ENCODE measurements at regions not wholly inside any gene's neighbourhood (a gene's known extent, or its start where the extent isn't known, plus 50 kb on each side); places are given as distances from the start of the nearest gene placed in this dataset.
A peak's percentile ranks its signal among the peaks of the same experiment; 100 is the strongest.
"Not testable (repeated sequence)": the region's sequence is repeated elsewhere in the genome, so short reads cannot be mapped to it uniquely, and the experiment has no call there.

DNA sequence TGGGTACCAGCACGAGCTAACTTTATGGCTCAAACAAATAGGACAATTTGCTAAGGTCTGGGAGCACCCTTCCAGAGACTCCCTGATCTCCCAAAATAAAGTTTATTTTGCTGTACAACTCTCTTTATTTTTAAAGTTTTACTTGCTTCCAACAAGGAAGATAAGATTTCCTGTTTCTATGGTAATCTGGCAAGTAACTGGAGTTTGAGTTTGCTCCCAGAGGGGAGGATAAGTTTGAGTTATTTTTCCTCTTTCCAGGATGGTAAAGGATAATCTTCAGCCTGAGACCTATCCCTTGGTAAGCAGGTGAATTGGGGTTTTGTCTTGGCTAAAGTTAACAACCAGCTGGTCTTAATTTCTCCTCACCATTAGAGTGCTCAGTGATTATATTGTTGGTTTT, 1019.4 kb upstream of the ALCAM start:
- DNase-seq, result no peak

DNA sequence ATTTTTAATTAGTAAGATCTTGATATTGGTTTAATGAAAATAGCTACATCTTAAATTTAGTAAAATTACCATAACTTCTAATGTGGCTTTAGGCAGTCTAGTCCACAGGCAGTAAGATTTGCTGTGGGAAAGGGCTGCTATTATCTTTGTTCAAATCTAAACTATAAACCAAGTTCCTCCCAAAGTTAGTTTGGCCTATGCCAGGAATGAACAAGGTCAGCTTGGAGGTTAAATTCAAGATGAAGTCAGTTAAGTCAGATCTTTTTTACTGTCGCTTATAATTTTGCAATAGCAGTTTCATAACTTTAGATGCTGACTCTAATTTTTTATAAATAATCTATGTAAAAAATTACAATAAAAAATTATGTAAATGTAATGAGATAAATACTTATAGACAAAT, 1016.9 kb upstream of the ALCAM start:
- no peak for DNase-seq

DNA sequence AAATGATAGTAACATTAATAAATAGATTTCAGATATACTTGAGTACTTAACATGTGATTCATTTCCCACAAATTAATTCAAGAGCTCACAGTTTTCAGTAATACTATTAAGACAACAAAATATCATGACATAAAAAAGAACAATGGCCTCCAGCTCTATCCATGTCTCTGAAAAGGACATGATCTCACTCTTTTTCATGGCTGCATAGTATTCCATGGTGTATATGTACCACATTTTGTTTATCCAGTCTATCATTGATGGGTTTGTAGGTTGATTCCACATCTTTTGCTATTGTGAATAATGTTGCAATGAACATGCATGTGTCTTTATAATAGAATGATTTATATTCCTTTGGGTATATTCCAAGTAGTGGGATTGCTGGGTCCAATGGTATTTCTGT, 1012.8 kb upstream of the ALCAM start:
- DNase-seq, result no peak

DNA sequence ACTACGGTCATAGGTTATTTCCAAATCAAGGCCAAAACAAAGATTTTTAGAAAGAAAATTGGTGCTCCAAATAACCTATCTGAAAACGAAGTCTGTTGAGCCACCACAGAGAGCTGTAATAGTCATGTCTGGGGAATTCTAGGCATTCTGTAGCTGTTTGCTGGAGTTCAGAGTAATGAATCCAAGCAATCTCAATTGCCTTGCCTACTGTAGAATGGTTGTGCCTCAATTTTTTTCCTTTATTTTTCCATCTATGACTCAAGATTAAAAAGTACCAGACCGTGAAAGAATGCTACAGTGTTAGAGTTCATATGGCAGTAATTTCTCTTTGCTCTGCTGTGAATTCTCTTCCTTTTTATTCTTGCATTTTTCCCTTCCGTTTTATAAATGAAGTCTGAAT, 1007.2 kb upstream of the ALCAM start:
- peak; percentile 99 for DNase-seq

DNA sequence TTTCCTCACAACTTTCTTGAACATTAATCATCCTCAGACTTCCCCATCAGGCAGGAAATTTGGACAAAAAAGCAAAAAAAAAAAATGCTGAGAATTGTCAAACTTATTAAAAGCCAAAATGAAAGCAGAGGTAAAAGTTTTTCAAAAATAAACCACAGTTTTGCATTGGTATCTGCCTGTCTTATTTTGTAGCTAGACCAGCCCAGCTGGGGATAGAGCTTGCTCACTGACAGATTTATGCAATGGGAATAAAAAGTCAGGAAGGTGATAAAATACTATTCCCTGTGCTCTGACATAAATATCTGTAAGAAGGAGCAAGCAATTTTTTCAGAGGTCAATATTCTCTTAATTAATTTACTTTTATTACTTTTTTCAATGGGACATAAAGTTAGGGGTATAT, 1006.7 kb upstream of the ALCAM start:
- DNase-seq, result peak; percentile 72

DNA sequence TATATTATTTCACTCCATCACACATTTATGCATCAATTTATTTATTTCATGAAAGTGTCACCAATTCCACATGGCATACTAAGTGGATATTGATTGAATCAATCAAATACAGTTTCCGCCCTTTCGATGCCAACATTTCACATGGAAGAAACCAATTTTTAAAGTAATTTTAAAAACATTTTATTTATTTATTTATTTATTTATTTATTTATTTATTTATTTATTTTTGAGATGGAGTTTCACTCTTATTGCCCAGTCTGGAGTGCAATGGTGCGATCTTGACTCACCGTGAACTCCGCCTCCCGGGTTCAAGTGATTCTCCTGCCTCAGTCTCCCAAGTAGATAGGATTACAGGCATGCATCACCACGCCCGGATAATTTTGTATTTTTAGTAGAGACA, 1005.0 kb upstream of the ALCAM start:
- DNase-seq, result not testable (repeated sequence)

DNA sequence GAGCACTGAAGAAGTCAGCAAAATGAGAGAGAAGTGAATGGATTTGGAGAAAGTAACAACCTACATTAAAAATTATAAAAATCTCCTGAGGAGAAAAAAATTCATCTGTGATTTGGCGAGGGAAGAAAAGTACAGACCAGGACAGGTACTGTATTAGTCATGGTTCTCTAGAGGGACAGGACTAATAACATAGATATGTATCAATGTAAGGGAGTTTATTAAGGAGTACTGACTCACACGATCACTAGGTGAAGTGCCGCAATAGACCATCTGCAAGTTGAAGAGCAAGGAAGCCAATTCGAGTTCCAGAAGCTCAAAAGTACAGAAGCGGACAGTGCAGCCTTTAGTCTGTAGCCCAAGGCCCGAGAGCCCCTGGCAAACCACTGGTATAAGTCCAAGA, 1004.4 kb upstream of the ALCAM start:
- no peak for DNase-seq

DNA sequence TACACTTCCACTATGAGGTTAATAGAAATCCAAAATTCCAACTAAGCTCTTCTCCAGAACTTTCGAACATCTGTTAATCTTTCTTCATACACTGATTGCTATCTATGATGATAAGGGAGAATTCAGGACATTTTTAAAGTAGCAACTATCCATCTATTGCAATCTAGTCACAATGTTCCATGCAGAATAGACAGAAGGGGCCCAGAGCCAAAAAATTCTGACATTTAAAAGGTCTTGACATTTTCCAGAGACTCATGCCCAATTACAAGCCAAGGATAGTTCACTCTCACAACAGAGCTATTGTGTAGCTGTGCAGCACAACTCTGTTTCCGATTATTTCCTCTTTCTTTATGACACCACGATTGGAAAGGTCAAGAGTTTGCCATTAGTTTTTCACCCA, 999.7 kb upstream of the ALCAM start:
- no peak for DNase-seq

DNA sequence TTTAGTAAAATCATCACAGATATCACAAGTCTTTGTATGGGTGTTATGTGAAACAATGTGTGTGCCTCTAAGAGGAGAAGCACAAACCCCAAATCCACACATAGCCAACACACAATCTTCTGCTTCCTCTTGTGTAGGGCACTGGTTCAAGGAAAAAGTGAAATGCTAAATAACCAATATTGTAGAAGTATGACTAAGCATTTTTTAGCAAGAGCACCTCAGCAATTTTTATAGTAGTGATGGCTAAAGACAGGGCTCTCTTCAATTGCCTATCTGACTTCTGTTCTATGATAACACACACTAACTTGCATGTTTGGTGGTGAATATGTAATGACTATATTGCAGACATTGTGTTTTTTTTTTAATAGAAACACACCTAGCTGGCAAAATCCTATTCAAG, 997.9 kb upstream of the ALCAM start:
- no peak for DNase-seq

DNA sequence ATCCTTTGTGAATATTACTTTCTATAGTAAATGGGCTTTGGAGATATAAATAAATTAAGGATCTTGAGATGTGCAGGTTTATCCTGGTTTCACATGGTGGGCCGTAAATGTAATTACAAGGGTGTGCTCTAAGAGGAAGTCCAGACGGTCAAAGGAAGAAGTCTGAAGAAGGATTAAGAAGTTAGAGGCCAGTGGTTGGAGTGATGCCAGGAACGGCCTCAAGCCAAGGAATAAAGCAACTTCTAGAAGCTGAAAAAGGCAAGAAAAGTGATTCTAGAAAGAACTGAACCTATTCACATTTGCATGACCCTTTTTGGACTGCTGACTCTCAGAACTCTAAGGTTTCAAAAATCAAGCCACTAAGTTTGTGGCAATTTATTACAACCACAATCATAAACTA, 981.3 kb upstream of the ALCAM start:
- DNase-seq, result no peak

DNA sequence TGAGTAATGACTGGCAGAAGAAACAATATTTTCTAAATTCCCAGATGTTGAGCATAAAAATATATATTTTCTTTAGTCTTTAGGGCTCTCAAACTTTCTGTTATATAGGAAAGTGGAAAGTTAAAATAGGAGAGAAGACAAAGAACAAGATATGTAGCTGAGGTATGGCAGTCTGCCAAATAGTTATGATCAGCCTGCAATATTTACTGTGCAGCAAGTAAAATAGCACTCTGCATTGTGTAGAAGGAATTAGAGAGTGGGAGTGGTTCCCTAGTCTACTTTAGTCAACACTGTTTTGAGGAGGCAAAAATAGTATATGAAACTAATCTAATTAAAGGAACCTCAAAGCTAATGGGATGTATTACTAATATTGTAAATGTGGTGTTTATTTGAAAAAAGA, 978.1 kb upstream of the ALCAM start:
- DNase-seq, result no peak

DNA sequence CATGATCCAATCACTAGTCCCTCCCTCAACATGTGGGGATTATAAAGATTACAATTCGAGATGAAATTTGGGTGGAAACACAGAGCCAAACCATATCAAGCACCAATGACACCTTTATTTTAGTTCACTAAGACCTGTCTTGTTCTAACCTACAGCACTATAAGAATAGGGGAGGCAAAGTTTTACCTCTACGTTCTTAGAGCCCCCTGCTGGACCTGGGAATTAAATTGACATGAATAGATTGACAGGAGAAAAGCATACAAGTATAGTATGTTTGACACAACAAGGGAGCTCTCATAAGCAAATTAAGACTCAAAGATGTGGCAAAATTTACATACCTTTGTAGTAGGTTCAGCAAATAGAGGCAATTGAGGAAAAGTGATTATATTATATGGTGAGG, 974.4 kb upstream of the ALCAM start:
- no peak for DNase-seq

DNA sequence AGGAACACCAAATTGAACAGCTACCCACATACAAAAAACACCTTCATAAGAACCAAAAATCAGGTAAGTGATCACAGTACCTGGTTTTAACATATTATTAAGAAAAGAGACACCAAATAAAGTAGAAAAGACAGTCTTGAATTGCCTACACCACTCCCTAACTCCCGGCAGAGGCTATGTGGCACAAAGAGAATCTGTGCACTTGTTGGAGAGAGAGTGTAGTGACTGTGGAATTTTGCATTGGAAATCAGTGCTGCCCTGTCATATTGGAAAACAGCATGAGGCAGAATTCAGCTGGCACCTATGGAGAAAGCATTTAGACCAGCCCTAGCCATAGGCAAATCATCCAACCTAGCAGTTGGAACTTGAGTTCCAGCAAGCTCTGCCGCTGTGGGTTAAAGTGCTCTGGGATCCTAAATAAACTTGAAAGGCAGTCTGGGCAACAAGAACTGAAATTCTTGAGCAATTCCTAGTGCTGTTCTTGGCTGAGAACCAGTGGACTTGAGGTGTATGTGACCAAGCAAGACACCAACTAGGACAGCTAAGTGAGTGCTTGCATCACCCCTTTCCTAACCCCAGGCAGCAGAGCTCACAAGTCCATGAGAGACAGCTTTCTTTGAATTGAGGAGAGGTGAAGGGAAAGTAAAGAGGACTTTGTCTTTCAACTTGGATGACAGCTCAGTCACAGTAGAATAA, 969.6 kb upstream of the ALCAM start:
- DNase-seq, result no peak

DNA sequence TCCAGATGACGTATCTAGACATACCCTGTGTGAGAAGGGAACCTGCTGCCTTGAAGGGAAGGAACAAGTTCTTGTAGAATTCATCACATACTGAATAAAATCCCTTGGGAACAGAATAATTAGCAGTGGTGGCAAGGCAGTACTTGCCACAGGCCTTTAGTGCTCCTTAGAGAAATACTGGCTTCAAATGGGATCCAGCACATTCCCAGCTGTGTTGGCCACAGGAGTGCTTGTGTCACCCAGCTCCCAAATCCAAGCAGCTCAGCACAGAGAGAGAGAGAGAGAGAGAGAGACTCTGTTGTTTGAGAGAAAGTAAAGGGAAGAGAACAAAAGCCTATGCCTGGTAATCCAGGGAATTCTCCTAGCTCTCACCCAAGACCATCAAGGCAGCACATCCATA, 969.0 kb upstream of the ALCAM start:
- no peak for DNase-seq

DNA sequence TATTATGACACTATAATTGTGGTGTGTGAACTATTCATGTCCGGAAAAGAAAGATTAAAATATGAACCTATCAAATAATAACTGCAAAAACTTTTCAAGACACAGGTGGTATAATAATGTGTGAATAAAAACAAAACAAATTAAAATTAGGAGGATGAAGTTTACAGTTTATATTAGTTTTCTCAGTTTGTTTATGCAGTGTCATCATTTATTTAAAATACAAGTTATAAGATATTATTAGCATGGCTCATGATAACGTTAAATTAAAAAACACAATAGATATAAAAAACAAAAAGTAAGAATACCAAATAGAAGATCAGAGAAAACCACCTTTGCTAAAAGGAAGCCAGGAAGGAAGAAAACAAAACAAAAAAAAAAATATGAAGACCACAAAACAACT, 963.8 kb upstream of the ALCAM start:
- DNase-seq, result no peak

DNA sequence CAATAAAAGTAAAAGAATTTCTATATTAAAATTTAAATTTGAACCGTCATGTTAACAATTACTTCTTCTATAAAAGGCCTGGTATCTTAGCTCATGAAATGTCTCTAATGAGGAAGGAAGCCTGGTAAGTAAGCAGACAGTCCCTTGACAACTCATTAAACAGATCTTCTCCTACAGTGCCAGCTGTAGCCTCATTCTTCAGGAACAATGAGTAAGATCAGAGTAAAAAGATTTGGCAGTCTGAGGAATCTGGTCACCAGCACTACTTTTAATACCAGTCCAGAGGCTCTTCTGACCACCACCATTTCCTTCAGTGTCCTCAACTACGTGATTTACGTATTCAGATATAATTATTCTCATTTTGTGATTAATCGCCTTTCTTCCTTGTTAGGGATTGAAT, 955.0 kb upstream of the ALCAM start:
- no peak for DNase-seq

DNA sequence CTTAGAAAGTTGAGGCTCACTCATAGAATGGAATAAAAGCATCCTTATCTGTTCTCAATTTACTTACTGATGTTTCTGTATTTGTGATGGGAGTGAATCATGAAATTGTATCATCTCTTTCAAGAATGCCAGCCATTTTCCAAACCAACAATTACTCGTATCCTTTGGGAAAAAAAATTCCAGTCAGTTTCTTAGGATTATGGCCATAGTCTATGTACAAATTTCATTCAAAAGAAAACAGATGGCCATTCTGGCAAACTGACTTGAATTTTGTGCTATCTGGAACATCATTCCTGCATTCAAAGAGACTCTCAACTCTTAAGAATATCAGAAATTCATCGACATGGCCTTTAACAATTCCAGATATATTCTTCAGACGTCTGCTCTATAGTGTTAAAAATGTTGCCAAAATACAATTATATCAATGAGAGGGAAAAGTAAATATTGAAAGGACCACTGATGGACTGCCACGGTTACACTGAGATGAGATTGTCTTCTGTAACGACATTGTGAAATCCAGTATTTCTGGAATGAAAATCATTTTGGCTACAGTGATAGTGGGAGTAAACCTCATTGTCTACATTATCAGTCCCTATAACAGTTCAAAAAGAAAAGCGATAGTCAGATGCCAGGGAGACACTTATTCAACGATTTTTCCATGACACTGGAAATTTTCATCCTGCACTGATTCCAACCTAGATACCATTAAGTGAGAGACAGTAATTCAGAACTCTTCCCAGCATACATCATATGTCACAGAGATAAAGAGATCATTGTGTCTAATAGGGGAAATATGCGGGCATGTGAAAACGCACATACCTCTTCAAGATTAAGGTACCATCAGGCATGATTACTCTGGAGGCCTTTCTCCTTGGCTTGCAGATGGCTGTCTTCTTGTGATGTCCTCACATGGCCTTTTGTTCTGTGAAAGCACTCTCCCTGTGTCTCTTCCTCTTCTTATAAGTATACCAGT, 953.8 kb upstream of the ALCAM start:
- DNase-seq, result no peak

DNA sequence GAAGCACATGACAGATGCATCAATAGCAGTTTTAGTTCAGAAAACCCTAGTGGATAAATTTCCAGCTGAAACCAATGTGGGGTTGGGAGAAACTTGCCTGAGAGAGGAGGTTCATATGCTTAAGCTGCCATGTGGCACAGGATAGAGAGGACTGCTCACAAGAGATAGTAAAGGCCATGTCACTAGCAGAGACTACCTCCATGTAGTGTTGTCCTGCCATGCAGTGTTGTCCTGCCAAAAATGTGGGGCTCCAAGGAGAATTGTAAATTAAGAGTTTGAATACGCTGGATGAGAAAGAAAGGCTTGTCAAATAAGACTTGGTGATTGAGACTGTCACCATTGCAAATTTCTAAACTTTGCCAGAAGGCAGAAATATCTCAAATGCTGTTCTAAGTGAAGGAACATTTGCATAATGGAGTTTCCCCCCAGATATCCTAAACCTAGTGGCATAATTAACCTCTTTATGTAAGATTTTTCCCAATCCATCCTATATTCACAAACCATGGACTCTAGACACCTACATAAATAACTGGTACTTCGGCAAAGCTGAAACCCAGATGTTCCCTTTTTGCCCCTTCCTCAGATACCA, 938.3 kb upstream of the ALCAM start:
- DNase-seq, result no peak

DNA sequence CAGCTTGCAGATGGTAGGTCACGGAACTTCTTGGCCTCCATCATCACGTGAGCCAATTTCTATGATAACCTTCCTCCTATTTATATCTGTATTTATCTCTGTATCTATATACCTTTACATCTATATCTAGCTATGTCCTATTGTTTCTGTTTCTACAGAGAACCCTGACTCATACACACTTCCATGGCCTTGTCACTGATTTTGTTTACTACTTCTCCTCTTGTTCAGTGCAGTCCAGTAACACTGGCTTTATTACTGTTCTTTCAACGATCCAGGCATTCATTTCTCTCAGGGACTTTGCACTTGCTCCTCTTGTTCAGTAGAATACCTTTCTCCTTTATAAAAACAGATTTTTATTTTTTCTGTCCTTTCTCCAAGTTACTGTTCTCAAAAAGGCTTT, 937.0 kb upstream of the ALCAM start:
- no peak for DNase-seq

DNA sequence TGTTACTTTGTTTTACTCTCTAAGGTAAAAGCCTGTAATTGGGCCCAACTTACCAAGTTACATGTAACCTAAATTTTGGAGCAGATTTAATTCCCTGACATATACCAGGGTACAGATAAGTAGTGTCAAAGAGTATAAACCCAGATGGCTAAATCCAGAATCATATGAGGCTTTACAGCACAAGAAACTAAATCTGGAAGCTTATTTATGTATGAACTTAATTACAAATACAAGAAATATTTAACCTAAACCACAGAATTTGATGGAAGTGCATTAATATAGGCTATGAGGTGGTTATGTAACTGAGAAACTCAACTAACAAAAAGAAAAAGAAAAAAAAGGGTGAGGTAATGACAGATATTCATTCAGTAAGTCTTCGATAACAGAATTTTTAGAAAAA, 930.2 kb upstream of the ALCAM start:
- no peak for DNase-seq

DNA sequence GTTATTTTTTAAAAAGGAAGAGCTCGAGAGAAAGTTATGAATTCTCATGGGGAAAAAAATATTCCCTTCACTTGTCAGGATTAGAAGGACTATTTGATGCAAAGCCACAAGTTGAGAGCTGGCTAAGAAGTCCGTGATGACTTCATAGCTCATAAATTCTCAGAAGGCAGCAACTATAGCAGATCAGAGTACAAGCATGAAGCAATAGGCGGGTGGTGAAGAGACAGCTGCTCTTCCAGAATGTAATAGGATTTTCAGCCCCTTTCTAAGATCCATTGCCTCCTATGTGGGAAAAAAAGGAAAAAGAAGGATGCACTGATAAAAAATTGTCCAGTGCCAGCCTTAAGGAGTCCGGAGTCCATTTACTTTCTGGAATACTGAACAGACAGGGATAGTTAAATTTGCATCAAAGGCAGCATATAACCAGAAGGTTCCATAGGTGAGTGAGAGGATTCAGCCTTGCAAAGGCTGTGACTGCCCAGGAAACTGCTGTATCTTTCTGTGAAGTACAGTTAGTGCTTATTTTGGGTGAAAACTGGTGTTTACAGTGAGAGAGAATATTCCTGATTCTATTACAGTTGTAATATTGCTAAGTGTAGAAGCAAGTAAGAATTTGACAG, 929.5 kb upstream of the ALCAM start:
- peak; percentile 51 for DNase-seq

DNA sequence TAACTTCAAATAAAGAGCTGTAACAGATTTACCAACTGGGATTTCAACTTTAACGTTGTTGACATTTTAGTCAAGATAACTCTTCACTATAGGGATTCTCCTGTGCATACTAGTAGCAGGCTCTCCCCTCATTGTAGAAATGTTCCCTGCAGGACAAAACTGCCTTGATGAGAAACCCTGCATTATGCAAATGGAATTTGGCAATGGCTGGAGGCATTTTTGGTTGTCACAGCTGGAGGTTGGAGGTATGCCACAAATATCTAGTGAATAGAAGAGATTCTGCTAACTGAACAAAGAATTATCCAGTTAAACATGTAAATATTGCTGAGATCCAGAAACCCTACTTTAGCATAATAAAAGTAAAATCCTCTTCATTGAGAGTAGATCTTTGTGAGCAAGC, 928.8 kb upstream of the ALCAM start:
- no peak for DNase-seq

DNA sequence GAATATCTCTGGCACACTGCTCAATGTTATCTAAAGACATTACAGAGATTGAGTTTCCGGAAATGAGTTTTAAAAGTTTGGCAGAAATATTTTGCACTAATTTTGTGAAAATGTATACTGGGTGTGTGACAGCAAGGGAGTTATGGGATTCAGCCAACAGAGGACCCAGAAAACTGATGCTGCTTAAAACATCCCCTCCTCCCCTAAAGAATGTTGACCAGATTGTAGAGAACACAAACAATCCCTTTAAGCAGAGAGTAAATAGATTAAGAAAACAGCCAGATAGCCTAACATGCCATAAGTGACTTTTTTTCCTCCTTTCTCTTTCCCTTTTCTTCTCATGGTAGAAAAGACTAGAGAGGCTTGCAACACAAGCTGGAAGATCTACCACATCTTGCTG, 928.0 kb upstream of the ALCAM start:
- DNase-seq, result no peak
